ENCODE measurements at regions not wholly inside any gene's neighbourhood (a gene's known extent, or its start where the extent isn't known, plus 50 kb on each side); places are given as distances from the start of the nearest gene placed in this dataset.

DNA sequence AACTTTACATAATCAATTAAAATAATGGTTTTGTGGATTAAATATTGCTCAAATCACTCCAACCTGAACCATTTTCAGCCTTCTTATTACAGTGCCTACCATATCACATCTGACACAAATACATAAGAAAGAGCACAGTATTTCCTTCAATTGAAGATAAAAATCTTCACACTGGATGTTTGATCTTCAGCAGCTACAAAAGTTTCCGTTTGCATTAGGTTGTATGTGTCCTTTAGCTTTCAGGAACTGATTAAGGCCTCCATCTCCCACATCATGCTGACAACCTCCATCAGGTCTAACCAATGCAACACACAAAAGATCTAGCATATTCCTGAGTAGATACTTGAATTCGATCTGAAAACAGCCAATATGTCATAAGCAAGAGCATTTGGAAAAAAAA lies 195.1 kb upstream of the NR5A2 start:
- no peak for TF ChIP-seq EP300 (IDR thresholded peaks at IDR 0.05)
- no peak for TF ChIP-seq POLR2A (IDR thresholded peaks at IDR 0.05; ENCODE audit: low read depth)
- TF ChIP-seq, protein P1, sequence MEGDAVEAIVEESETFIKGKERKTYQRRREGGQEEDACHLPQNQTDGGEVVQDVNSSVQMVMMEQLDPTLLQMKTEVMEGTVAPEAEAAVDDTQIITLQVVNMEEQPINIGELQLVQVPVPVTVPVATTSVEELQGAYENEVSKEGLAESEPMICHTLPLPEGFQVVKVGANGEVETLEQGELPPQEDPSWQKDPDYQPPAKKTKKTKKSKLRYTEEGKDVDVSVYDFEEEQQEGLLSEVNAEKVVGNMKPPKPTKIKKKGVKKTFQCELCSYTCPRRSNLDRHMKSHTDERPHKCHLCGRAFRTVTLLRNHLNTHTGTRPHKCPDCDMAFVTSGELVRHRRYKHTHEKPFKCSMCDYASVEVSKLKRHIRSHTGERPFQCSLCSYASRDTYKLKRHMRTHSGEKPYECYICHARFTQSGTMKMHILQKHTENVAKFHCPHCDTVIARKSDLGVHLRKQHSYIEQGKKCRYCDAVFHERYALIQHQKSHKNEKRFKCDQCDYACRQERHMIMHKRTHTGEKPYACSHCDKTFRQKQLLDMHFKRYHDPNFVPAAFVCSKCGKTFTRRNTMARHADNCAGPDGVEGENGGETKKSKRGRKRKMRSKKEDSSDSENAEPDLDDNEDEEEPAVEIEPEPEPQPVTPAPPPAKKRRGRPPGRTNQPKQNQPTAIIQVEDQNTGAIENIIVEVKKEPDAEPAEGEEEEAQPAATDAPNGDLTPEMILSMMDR (IDR thresholded peaks at IDR 0.05), result no peak
- TF ChIP-seq POLR2AphosphoS5 (IDR thresholded peaks at IDR 0.05), result no peak
